Stimulated activated memory B cell treated with anti-CD40 and anti-IgM and Interleukin-4, amounts not matched to agents 10 μg/mL and 1 μg/mL and 100 μg/mL, for 72 hours (primary cell): ENCODE measurements at regions not wholly inside any gene's neighbourhood (a gene's known extent, or its start where the extent isn't known, plus 50 kb on each side); places are given as distances from the start of the nearest gene placed in this dataset.
"Not testable (repeated sequence)": the region's sequence is repeated elsewhere in the genome, so short reads cannot be mapped to it uniquely, and the experiment has no call there.

Experiments
- ATAC-seq: fragments of 150-1000 bp; cut with Tn5 transposase; 2 replicates; pipeline ENCODE4 v1.10.0; 2021
- H3K27ac Mint-ChIP-seq: one replicate; pipeline ENCODE4 v1.8.0; 2022; ENCODE audit warnings: mild to moderate bottlenecking, mixed read lengths
- H3K27me3 Mint-ChIP-seq: one replicate; pipeline ENCODE4 v1.8.0; 2022; ENCODE audit warnings: mixed read lengths
- H3K36me3 Mint-ChIP-seq: one replicate; pipeline ENCODE4 v1.8.0; 2022; ENCODE audit warnings: mixed read lengths
- H3K4me1 Mint-ChIP-seq: one replicate; pipeline ENCODE4 v1.8.0; 2022; ENCODE audit warnings: mixed read lengths
- H3K4me3 Mint-ChIP-seq: one replicate; pipeline ENCODE4 v1.8.0; 2022; ENCODE audit warnings: mild to moderate bottlenecking, moderate library complexity, mixed read lengths
- H3K9me3 Mint-ChIP-seq: one replicate; pipeline ENCODE4 v1.8.0; 2022; ENCODE audit warnings: mixed read lengths

DNA sequence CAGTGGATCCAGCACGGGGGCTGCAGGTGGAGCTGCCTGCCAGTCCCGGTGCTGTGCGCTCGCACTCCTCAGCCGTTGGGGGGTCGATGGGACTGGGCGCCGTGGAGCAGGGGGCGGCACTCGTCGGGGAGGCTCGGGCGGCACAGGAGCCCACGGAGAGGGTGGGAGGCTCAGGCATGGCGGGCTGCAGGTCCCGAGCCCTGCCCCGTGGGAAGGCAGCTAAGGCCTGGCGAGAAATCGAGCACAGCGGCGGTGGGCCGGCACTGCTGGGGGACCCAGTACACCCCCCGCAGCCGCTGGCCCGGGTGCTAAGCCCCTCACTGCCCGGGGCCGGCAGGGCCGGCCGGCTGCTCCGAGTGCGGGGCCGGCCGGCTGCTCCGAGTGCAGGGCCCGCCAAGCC is 52.3 kb upstream of the MARK1 start:
- not testable (repeated sequence) for H3K4me1 Mint-ChIP-seq, H3K4me3 Mint-ChIP-seq, H3K27me3 Mint-ChIP-seq, ATAC-seq, H3K36me3 Mint-ChIP-seq, H3K27ac Mint-ChIP-seq, H3K9me3 Mint-ChIP-seq

DNA sequence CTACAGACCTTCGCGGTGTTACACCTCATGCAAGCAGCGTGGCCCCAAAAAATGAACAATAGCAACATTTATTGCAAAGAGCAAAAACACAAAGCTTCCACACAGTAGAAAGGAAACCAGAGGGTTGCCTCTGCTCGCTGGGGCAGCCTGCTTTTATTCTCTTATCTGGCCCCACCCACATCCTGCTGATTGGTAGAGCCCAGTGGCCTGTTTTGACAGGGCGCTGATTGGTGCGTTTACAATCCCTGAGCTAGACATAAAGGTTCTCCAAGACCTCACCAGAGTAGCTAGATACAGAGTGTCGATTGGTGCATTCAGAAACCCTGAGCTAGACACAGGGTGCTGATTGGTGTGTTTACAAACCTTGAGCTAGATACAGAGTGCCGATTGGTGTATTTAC is 52.8 kb upstream of the MARK1 start:
- H3K27me3 Mint-ChIP-seq, H3K4me3 Mint-ChIP-seq, H3K4me1 Mint-ChIP-seq, ATAC-seq, H3K36me3 Mint-ChIP-seq, H3K9me3 Mint-ChIP-seq, H3K27ac Mint-ChIP-seq: not testable (repeated sequence)

DNA sequence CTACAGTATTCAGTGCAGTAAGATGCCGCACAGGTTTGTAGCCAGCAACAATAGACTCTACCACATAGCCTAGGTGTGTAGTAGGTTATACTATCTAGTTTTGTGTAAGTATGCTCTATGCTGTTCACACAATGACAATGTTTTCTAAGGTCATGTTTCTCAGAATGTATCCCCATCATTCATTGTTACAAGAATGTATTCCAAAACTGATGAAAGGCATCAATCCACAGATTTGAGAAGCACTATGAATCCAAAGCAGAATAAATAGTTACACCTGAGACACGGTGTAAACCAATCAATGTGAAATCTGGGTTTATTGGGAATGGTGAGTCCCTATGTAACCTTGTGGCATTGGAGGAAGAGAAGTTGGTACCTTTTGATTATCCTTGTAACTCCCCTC is 54.5 kb upstream of the MARK1 start:
- Mint-ChIP-seq H3K4me1 (no peaks in the 10 kb centered on the region), H3K9me3 (peaks cover 3% of the 10 kb centered on the region), H3K27ac (no peak overlapping the region), H3K4me3 (no peak overlapping the region), H3K36me3 (no peaks in the 10 kb centered on the region), H3K27me3 (no peaks in the 10 kb centered on the region)
- no peak for ATAC-seq

DNA sequence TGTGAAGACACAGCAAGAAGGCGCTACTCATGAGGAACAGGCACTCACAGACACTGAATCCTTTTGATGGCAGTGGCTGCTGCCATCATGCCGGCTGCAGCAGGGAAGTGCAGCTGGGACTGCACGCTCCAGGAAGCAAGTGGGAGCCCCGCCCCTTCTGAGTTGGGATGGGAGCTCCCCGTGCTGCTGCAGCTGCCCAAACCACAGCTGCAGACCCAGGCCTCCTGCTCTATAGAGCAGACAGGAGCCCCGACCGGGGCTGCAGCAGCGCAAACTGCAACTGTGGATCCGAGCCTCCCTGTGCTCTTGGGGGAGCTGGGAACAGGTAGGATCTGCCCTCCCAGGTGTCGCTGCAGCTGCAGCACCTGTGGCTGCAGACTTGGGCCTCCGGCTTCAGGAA is 65.2 kb upstream of the MARK1 start:
- no peak for ATAC-seq
- H3K36me3 Mint-ChIP-seq = no peaks in the 10 kb centered on the region

DNA sequence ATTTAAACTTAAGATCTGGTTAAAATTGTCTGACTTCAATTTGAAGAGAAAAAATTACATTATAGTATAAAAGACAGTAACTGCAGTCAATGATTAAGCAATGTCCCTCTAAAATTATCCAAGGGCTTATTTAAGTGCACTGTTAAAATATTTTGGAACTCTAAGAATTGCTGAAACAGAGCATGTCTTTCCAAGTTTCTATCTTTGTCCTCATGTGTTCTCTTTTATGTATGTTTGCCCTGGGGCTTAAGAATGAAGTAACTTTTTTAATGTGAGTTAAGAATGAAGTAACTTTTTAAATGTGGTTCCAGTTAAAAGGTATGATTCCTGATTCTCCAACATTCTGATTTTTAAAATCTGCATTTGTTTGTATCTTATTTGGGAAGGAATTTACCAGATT is 69.0 kb upstream of the MARK1 start:
- H3K4me1 Mint-ChIP-seq = no peaks in the 10 kb centered on the region
- H3K9me3 Mint-ChIP-seq = peaks cover 4% of the 10 kb centered on the region
- ATAC-seq = no peak
- H3K36me3 Mint-ChIP-seq = no peaks in the 10 kb centered on the region
- H3K4me3 Mint-ChIP-seq = no peak overlapping the region
- H3K27ac Mint-ChIP-seq = no peak overlapping the region
- H3K27me3 Mint-ChIP-seq = peaks cover 27% of the 10 kb centered on the region

More for the DNA sequence above, 65.2 kb upstream of the MARK1 start:
- Mint-ChIP-seq H3K4me3 (no peak overlapping the region), H3K4me1 (no peaks in the 10 kb centered on the region), H3K27ac (no peak overlapping the region), H3K27me3 (peaks cover 26% of the 10 kb centered on the region), H3K9me3 (peaks cover 7% of the 10 kb centered on the region)

DNA sequence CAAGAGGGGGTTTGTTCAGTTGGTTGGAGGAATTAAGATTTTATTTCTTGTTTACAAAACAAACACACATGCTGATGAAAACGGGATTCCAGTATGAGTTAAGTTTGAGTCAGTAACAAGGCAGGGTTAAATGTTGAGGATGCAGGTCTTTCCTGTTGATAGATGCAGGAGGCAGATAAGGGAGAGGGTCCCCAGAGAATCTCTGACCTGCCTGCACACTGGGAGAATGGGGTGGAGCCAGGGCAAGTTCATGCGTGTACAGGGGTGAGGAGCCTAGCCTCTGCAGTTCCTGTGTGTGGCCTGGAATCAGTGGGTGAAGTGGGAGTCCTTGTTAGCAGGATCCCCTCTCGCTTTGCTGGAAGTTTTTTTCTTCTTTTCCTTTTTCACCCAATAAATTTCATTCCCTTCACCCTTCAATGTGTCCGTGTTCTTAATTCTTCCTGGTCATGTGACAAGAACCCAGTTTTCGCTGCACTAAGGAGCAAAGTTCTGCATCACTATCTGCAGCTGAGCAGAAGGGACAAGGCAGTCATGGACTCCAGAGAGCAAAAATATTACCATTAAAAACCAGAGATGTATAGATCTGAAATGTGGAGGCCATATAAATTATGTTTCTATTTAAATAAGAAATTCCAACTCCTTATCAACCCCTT is 69.9 kb upstream of the MARK1 start:
- ATAC-seq = no peak
- Mint-ChIP-seq H3K4me3 (no peak overlapping the region), H3K27me3 (peaks cover 26% of the 10 kb centered on the region), H3K36me3 (no peaks in the 10 kb centered on the region), H3K4me1 (no peaks in the 10 kb centered on the region), H3K9me3 (no peaks in the 10 kb centered on the region), H3K27ac (no peak overlapping the region)

DNA sequence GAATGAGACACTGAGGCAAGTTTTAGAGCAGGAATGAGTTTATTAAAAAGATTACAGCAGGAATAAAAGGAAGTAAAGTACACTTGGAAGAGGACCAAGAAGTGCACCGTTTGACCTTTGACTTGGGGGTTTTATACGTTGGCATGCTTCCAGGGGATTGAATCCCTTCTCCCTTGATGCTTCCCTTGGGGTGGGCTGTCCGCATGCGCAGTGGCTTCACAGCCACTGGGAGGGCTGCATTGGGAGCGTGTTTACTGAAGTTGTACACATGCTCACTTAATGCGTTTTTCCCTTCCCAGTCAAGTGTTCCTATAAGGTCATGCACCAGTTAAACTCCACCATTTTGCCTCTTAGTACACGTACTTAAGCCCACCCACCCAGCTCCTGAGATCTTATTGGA is 72.4 kb upstream of the MARK1 start:
- ATAC-seq = no peak
- H3K9me3 Mint-ChIP-seq = no peaks in the 10 kb centered on the region
- no peaks in the 10 kb centered on the region for H3K4me1 Mint-ChIP-seq
- no peak overlapping the region for H3K27ac Mint-ChIP-seq
- H3K4me3 Mint-ChIP-seq = no peak overlapping the region
- no peaks in the 10 kb centered on the region for H3K36me3 Mint-ChIP-seq
- H3K27me3 Mint-ChIP-seq = peaks cover 46% of the 10 kb centered on the region

DNA sequence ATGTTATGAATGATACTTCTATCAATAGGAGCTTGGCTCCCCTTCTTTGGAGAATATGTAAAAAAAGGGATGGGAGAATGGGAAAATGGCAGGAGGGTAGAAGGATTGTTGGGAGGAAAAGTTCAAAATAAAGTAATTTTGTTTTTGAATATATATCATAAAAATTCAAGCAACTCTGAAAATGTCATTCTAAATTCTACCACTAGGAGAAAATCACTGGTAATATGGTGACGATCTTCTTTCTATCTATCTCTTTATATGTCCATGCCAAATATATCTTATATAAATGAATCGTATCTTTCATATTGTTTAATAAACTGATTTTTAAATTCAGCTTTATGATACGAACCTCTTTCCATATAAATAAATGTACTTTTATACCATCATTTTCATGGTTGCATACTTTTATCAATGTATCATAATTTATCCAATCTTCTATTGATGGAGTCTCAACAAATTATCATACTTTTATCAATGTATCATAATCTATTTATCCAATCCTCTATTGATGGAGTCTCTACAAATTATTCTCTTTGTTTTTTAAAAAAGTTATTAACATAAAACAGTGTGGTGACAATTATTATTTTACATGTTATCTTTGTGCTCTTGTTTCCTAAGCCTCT is 73.7 kb upstream of the MARK1 start:
- Mint-ChIP-seq H3K27ac (no peak overlapping the region), H3K4me3 (no peak overlapping the region), H3K9me3 (no peaks in the 10 kb centered on the region), H3K27me3 (peaks cover 46% of the 10 kb centered on the region), H3K4me1 (no peaks in the 10 kb centered on the region), H3K36me3 (no peaks in the 10 kb centered on the region)
- ATAC-seq = no peak

DNA sequence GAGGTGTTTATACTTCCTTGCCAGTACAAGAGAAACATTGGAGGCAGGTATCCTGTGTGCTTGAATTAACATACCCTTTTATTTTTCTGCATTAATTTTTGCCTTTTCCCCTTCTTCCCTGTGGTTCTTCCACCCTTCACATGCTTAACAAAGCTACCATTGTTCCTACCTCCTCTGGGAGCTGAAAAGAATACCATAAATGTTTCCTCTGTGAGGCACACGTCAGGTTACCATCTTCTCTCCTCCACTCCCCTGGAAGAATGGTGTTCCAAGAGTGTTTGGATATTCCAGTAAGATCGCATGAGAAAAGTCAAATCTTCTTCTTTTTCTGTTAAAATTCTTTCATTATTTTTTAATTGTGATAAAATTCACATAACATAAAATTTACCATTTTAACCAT is 74.6 kb upstream of the MARK1 start:
- H3K36me3 Mint-ChIP-seq = no peaks in the 10 kb centered on the region
- H3K27me3 Mint-ChIP-seq = peaks cover 55% of the 10 kb centered on the region
- H3K4me3 Mint-ChIP-seq = no peak overlapping the region
- no peak overlapping the region for H3K27ac Mint-ChIP-seq
- no peaks in the 10 kb centered on the region for H3K9me3 Mint-ChIP-seq
- H3K4me1 Mint-ChIP-seq = no peaks in the 10 kb centered on the region
- no peak for ATAC-seq

DNA sequence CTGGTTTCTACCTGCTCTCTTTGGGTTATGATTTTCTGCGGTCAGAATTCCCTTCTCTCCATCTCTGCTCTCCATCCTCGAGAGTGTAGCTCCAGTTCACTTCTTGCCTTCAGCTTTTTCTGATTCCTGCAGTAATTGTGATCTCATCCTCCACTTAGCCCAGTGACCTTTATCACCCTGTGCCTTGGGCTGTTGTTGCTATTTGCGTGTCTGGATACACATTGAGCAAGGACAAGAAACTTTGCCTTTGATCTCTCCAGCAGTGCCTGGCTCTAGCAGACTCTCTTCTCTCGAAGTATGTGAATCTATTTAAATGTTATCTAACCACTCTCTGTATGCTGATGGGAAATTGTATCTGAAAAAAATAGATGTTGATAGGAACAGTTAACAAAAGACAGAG is 76.4 kb upstream of the MARK1 start:
- Mint-ChIP-seq H3K36me3 (no peaks in the 10 kb centered on the region), H3K9me3 (no peaks in the 10 kb centered on the region), H3K27me3 (peaks cover 61% of the 10 kb centered on the region), H3K4me3 (no peak overlapping the region), H3K4me1 (no peaks in the 10 kb centered on the region), H3K27ac (no peak overlapping the region)
- peak; percentile 38 for ATAC-seq

DNA sequence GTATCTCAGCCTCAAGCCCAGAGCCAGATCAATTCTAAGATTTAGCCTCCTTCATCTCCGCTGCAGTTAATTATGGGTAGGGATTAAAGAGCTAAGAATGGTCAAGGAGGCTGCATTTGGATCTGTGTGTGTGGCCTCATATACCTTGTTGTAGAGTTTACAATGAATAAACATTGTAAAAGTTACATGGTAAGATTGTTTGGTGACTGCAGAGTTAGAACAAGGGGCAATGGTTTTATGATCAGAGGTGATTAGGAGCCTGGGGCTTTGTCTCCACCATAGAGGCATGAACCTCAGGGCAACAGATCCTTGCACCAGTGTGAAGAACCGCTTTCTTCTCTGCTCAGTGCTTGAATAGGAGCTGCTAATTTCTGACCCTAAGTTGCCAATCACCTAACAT is 77.0 kb upstream of the MARK1 start:
- no peak for ATAC-seq
- Mint-ChIP-seq H3K4me3 (no peak overlapping the region), H3K9me3 (no peaks in the 10 kb centered on the region), H3K4me1 (no peaks in the 10 kb centered on the region), H3K27ac (no peak overlapping the region), H3K27me3 (peaks cover 61% of the 10 kb centered on the region), H3K36me3 (no peaks in the 10 kb centered on the region)

DNA sequence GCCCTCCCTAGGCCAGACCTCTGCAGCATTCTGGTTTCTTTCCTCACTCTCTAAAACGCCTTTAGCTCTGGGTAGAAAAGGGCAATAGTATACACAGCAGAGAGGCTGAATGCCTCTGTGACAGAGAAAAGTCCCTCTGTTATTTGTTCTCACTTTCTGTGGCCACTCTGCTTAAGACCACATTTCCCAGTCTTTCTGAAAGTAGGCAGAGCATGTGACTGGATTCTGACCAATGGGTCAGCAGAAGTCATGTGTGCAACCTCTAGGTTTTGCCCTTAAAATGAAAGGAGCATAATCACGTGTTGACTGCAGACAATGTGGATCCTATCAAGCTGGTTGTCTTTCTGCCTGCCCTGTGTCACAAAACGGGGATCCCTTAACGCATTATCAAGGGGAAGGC is 79.7 kb upstream of the MARK1 start:
- no peak overlapping the region for H3K4me3 Mint-ChIP-seq
- H3K27ac Mint-ChIP-seq = no peak overlapping the region
- peaks cover 39% of the 10 kb centered on the region for H3K27me3 Mint-ChIP-seq
- H3K4me1 Mint-ChIP-seq = no peaks in the 10 kb centered on the region
- H3K9me3 Mint-ChIP-seq = peaks cover 4% of the 10 kb centered on the region
- ATAC-seq = no peak
- no peaks in the 10 kb centered on the region for H3K36me3 Mint-ChIP-seq

DNA sequence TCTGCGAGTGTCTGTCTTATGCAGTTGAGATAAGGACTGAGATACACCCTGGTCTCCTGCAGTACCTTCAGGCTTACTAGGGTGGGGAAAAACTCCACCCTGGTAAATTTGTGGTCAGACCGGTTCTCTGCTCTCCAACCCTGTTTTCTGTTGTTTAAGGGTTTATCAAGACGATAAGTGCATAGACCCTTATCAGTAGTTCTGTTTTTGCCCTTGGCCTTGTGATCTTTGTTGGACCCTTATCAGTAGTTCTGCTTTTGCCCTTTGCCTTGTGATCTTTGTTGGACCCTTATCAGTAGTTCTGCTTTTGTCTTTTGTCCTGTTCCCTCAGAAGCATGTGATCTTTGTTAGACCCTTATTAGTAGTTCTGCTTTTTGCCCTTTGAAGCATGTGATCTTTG is 83.3 kb upstream of the MARK1 start:
- not testable (repeated sequence) for H3K27ac Mint-ChIP-seq, H3K4me1 Mint-ChIP-seq, H3K36me3 Mint-ChIP-seq, H3K9me3 Mint-ChIP-seq, H3K4me3 Mint-ChIP-seq, ATAC-seq
- peaks cover 31% of the 10 kb centered on the region for H3K27me3 Mint-ChIP-seq

DNA sequence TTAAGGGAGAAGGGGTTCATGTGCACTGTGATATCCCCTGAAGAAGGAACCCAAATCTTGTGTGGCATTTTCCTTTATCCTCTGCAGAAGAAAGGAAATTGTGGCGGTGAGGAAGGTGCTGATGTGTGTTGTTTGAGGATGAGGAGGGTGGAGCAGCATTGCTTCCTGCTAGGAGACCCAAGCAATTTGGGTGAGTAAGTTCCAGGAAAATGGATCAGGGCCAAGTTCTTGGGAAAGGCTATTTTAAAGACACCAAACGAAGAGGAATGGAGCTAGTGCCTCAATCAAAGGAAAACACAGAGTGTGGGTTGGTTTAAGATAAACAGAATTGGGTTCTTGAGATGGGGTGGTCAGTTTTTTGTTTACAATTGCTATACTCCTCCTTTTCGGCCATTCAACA is 86.7 kb upstream of the MARK1 start:
- Mint-ChIP-seq H3K27ac (no peak overlapping the region), H3K27me3 (peaks cover 14% of the 10 kb centered on the region), H3K9me3 (peaks cover 4% of the 10 kb centered on the region), H3K4me1 (no peaks in the 10 kb centered on the region), H3K36me3 (no peaks in the 10 kb centered on the region), H3K4me3 (no peak overlapping the region)
- no peak for ATAC-seq

DNA sequence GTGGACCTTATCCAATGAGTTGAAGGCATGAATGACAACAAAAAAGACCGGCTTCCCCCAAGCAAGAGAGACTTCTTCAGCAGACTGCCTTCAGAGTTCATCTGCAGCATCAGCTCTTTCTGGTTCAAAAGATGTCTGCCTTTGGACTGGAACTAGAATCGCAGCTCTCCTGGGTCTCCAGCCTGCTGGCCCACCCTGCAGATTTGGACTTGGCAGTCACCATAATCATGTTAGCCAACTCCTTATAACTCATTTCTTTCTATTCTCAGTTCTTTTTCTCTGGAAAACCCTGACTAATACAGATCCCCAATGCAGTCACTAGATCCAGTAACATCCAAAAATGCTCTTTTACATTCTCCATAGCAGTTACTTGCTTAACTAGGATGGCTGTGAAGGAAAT is 89.2 kb upstream of the MARK1 start:
- no peak for ATAC-seq
- Mint-ChIP-seq H3K9me3 (no peaks in the 10 kb centered on the region), H3K36me3 (no peaks in the 10 kb centered on the region), H3K4me3 (no peak overlapping the region), H3K27me3 (peaks cover 17% of the 10 kb centered on the region), H3K4me1 (no peaks in the 10 kb centered on the region), H3K27ac (no peak overlapping the region)

DNA sequence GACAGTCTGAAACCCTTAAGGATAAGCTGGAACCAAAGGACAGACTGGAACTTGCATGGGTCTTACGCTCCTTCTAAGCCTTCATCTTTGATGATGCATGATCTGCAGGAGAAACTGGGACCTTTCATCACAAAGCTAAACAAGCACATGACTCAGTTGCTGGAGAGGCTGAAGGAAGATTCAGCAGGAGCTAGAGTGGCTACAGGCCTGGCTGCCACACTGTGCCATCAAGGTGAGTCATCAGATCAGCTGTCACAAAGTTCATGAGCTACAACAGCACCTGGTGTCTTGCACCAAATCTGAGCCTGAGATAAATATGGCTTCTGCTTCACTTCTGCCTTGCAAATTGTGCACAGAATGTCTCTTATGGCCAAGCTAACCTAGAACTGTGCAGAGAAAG is 95.5 kb upstream of the MARK1 start:
- Mint-ChIP-seq H3K36me3 (no peaks in the 10 kb centered on the region), H3K9me3 (no peaks in the 10 kb centered on the region), H3K4me3 (no peak overlapping the region), H3K27me3 (peaks cover 7% of the 10 kb centered on the region), H3K27ac (no peak overlapping the region), H3K4me1 (no peaks in the 10 kb centered on the region)
- ATAC-seq = no peak
